Karpas-422 (cell line): ENCODE measurements at regions not wholly inside any gene's neighbourhood (a gene's known extent, or its start where the extent isn't known, plus 50 kb on each side); places are given as distances from the start of the nearest gene placed in this dataset.
"Not testable (repeated sequence)": the region's sequence is repeated elsewhere in the genome, so short reads cannot be mapped to it uniquely, and the experiment has no call there.

Experiments
- DNase-seq: peaks from one replicate; pipeline ENCODE4 v3.0.0-alpha.2; 2015
- H2AFZ ChIP-seq: fragments of 200-600 bp; sonication (generic); 2 replicates; pipeline ENCODE4 v1.6.1; 2014; ENCODE audit warnings: antibody characterized with exemption, low read length, mixed read lengths
- H3K27ac ChIP-seq: fragments of 200-600 bp; sonication (generic); 2 replicates; pipeline ENCODE4 v1.5.1; 2014; ENCODE audit warnings: mild to moderate bottlenecking, low read length, moderate library complexity
- H3K27me3 ChIP-seq: fragments of 200-600 bp; sonication (generic); 2 replicates; pipeline ENCODE4 v1.6.1; 2014; ENCODE audit warnings: low read length, mixed read lengths
- H3K36me3 ChIP-seq: fragments of 200-600 bp; sonication (generic); 2 replicates; pipeline ENCODE4 v1.6.1; 2014; ENCODE audit warnings: low read length, mixed read lengths; ENCODE audit not compliant: insufficient read depth
- H3K4me1 ChIP-seq: fragments of 200-600 bp; sonication (generic); 2 replicates; pipeline ENCODE4 v1.6.1; 2014; ENCODE audit warnings: mild to moderate bottlenecking, low read length, mixed read lengths
- H3K4me2 ChIP-seq: fragments of 200-600 bp; sonication (generic); 2 replicates; pipeline ENCODE4 v1.6.1; 2014; ENCODE audit warnings: low read length, low read depth, mild to moderate bottlenecking; ENCODE audit not compliant: poor library complexity, severe bottlenecking
- H3K4me3 ChIP-seq: fragments of 200-600 bp; sonication (generic); 2 replicates; pipeline ENCODE4 v1.5.1; 2014; ENCODE audit warnings: mild to moderate bottlenecking, antibody characterized with exemption, low read length, mixed read lengths
- H3K79me2 ChIP-seq: fragments of 200-600 bp; sonication (generic); 2 replicates; pipeline ENCODE4 v1.6.1; 2014; ENCODE audit warnings: mild to moderate bottlenecking, low read length, mixed read lengths
- H3K9ac ChIP-seq: fragments of 200-600 bp; sonication (generic); 2 replicates; pipeline ENCODE4 v1.6.0; 2014; ENCODE audit warnings: low read length
- H3K9me2 ChIP-seq: fragments of 200-600 bp; sonication (generic), shearing (Covaris generic); replicated peaks from 2 replicates; pipeline ENCODE4 v1.6.0; 2014; ENCODE audit warnings: mild to moderate bottlenecking, low read length, moderate library complexity; ENCODE audit not compliant: insufficient read depth
- H3K9me3 ChIP-seq: fragments of 300-700, 200-600 bp; sonication (generic); 2 replicates; pipeline ENCODE4 v1.6.1; 2014; ENCODE audit warnings: low read length, mixed read lengths
- H4K20me1 ChIP-seq: fragments of 200-600 bp; sonication (generic); 2 replicates; pipeline ENCODE4 v1.6.1; 2014; ENCODE audit warnings: mild to moderate bottlenecking, antibody characterized with exemption, low read length, low read depth; ENCODE audit not compliant: insufficient read depth

DNA sequence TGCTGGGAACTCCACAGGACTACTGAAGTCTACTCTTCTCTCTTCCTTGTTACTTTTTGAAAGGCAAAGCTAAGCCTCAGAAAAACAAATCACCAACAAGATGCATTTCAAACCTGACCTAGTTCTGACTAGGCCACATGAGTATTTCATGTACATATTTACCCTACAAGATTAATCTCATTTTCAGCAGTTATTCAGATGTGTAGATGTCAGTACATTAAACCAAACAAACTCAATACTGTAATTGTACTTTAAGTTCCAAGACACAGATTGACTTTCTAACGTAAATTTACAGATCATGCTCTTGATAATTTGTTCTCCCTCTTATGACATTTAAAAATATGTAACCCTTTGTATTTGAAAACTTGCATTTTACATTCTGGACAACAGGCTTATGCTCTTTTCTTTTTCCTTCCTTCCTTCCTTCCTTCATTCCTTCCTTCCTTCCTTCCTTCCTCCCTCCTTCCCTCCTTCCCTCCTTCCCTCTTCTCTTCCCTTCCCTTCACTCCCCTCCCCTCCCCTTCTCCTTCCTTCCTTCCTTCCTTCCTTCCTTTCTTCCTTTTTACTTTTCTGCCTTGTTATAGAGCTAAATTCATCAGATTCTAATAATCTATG, 1653.4 kb downstream of the EFNA5 start:
- Histone ChIP-seq H2AFZ (no peak overlapping the region), H3K27ac (no peak overlapping the region), H3K9me3 (peaks cover 26% of the 10 kb centered on the region), H3K4me2 (no peak overlapping the region), H3K27me3 (no peaks in the 10 kb centered on the region), H3K79me2 (no peaks in the 10 kb centered on the region), H3K9me2 (no peaks in the 10 kb centered on the region), H3K4me1 (no peaks in the 10 kb centered on the region), H3K4me3 (no peak overlapping the region), H3K36me3 (no peaks in the 10 kb centered on the region), H3K9ac (no peak overlapping the region), H4K20me1 (no peaks in the 10 kb centered on the region)
- no peak for DNase-seq

DNA sequence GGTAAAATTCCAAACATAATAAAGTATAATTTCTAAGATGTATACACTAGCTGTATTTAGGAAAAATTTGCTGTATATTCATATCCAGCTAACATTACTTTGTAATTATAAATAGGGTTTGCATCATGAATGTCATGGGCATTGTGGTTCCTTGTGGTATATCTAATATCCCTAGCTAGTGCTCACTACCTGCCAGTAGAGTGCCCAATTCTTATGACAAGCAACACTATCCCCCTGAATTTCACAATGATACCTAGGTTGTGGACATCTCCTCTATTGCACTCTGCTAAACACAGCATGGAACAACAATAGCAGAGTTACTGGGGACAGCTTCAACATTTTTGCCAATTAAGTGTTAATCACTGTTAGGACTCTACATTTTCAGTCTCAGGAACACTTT, 1656.5 kb downstream of the EFNA5 start:
- DNase-seq: no peak
- peaks cover 21% of the 10 kb centered on the region for H3K9me3 ChIP-seq
- no peaks in the 10 kb centered on the region for H3K4me1 ChIP-seq
- H3K27me3 ChIP-seq: no peaks in the 10 kb centered on the region
- no peaks in the 10 kb centered on the region for H4K20me1 ChIP-seq
- H3K4me2 ChIP-seq: no peak overlapping the region
- no peaks in the 10 kb centered on the region for H3K9me2 ChIP-seq
- H2AFZ ChIP-seq: no peak overlapping the region
- H3K36me3 ChIP-seq: no peaks in the 10 kb centered on the region
- no peaks in the 10 kb centered on the region for H3K79me2 ChIP-seq
- H3K27ac ChIP-seq: no peak overlapping the region
- H3K4me3 ChIP-seq: no peak overlapping the region
- H3K9ac ChIP-seq: no peak overlapping the region

DNA sequence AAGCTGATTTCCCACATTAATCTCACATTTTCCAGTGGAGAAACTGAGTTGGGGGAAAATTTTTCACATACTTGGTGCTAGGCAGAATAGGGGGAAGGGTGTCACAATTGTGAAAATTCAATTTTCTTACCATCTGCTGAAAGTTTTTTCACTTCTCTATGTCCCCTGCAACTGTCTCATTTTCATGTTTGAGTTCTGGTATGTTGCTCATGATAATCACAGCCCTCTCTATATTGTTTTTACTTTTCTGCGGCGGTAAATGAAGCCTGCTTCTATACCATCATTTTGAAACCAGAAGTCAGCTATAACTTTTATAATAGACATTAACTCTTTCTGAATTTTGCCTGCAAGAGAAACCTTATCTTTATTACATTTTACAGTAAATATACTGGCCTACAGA, 1664.5 kb downstream of the EFNA5 start:
- Histone ChIP-seq H3K9me3 (peaks cover 29% of the 10 kb centered on the region), H3K4me1 (no peaks in the 10 kb centered on the region), H4K20me1 (no peaks in the 10 kb centered on the region), H3K4me3 (no peak overlapping the region), H3K27me3 (no peaks in the 10 kb centered on the region), H3K27ac (no peak overlapping the region), H3K9me2 (no peaks in the 10 kb centered on the region), H3K4me2 (no peak overlapping the region), H3K9ac (no peak overlapping the region), H2AFZ (no peak overlapping the region), H3K36me3 (no peaks in the 10 kb centered on the region), H3K79me2 (no peaks in the 10 kb centered on the region)
- no peak for DNase-seq

DNA sequence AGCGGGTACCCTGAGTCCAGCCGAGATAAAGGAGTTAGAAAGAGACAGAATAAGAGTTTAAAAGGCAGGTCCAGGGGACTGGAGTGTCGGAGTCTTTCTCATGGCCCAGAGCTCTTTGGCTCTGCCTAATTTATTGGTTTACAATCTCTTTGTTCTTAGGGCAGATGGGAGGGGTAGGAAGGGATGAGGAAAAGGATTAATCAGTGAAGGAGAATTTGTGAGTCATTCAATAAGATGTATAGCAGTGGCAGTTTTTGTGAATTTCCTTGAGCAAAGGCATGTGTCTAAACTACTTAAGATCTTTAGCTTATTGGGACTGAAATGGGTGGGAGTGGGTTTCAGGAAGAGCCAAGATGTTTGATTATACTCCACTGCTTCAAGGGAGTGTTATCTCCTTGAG, 1671.7 kb downstream of the EFNA5 start:
- not testable (repeated sequence) for H4K20me1 ChIP-seq, H3K9me2 ChIP-seq, H3K27me3 ChIP-seq, DNase-seq, H3K36me3 ChIP-seq, H3K9ac ChIP-seq, H2AFZ ChIP-seq, H3K4me3 ChIP-seq, H3K4me1 ChIP-seq, H3K4me2 ChIP-seq, H3K27ac ChIP-seq, H3K79me2 ChIP-seq
- H3K9me3 ChIP-seq: peaks cover 24% of the 10 kb centered on the region

DNA sequence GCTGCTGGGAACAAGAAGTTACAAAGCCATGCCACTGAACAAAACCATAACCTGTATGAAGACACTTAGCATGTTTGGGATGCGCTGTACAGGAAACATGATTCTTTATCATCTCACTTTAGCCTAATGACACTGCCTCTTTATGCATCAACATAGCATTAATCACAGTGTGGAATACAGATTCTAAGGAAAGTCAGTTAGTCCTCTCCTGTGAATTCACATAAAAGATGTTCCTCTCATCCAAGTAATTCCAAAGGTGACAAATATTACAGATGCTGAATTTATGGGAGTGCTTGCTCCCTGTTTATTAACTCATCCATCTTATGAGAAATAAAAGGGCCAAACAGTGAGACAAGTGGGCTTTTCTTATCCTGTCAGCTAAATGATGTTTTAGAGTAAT, 1677.7 kb downstream of the EFNA5 start:
- DNase-seq: no peak
- H4K20me1 ChIP-seq: no peaks in the 10 kb centered on the region
- no peak overlapping the region for H3K4me2 ChIP-seq
- H3K9me2 ChIP-seq: no peaks in the 10 kb centered on the region
- no peaks in the 10 kb centered on the region for H3K79me2 ChIP-seq
- H3K4me1 ChIP-seq: no peaks in the 10 kb centered on the region
- no peak overlapping the region for H3K27ac ChIP-seq
- no peaks in the 10 kb centered on the region for H3K36me3 ChIP-seq
- no peak overlapping the region for H2AFZ ChIP-seq
- no peaks in the 10 kb centered on the region for H3K27me3 ChIP-seq
- no peak overlapping the region for H3K4me3 ChIP-seq
- peaks cover 48% of the 10 kb centered on the region for H3K9me3 ChIP-seq
- no peak overlapping the region for H3K9ac ChIP-seq

DNA sequence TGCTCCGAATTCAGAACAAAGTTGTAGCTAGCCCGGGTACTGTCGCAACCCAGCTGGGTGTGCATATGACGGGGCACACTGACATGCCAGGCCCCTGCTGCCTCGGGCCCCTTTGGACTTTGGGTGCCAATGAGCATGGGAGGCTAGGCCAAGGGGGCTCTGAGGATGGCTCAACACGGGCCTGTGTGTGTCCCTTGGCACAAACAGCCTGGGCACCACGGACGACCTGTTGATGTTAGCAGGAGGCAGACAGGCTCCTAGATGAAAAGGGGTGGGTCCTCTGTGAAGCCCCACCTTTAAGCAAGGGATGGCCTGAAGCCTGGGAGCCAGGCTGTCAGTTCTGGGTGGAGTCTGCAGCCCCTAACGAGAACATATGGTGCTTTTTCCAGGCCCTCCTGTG, 1688.2 kb downstream of the EFNA5 start:
- H2AFZ ChIP-seq: no peak overlapping the region
- H4K20me1 ChIP-seq: no peaks in the 10 kb centered on the region
- H3K9me3 ChIP-seq: peaks cover 19% of the 10 kb centered on the region
- H3K4me3 ChIP-seq: no peak overlapping the region
- no peaks in the 10 kb centered on the region for H3K79me2 ChIP-seq
- no peak overlapping the region for H3K9ac ChIP-seq
- H3K4me2 ChIP-seq: no peak overlapping the region
- H3K27ac ChIP-seq: no peak overlapping the region
- DNase-seq: no peak
- no peaks in the 10 kb centered on the region for H3K4me1 ChIP-seq
- H3K9me2 ChIP-seq: no peaks in the 10 kb centered on the region
- no peaks in the 10 kb centered on the region for H3K27me3 ChIP-seq
- no peaks in the 10 kb centered on the region for H3K36me3 ChIP-seq

DNA sequence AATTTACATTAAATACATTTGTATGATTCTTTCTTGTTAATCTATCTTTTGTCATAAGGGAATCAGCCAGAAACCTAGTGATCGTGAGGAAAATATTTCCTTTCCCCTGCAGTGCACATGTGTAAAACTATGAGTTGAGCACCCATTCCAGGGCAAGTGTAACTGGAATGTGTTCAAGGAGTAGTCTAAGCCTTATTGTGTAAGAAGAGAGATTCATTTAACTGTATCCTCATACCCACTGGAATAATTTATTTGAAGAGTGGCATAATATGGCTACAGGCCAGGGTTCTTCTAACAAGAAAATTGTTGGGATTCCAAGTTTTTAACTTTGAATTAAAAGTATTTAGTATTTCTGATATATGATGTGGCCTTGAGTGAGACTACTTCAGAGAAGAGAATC, 1692.7 kb downstream of the EFNA5 start:
- H3K79me2 ChIP-seq: no peaks in the 10 kb centered on the region
- H3K36me3 ChIP-seq: no peaks in the 10 kb centered on the region
- H3K27ac ChIP-seq: no peak overlapping the region
- H3K27me3 ChIP-seq: no peaks in the 10 kb centered on the region
- no peak overlapping the region for H3K4me3 ChIP-seq
- H2AFZ ChIP-seq: no peak overlapping the region
- H4K20me1 ChIP-seq: no peaks in the 10 kb centered on the region
- DNase-seq: no peak
- H3K9ac ChIP-seq: no peak overlapping the region
- peaks cover 25% of the 10 kb centered on the region for H3K9me3 ChIP-seq
- H3K4me1 ChIP-seq: no peaks in the 10 kb centered on the region
- no peaks in the 10 kb centered on the region for H3K9me2 ChIP-seq
- H3K4me2 ChIP-seq: no peak overlapping the region

DNA sequence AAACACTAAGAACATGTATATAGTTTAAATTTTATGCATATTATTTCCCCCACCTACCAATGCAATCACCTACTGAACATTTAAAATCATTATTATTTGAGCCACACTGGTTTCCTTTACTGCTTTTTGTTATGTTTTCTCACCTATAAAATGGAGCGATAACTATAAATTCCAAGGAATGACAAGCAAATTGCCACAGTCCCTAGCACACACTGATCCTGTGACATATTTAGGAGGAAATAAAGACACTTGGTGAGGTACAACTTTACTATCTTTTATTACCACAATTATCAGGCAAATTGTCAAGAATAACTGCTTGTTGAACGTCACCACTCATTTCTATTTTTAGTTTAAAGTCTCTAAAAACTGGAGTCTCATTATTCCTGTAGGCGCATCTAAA, 1693.6 kb downstream of the EFNA5 start:
- no peak overlapping the region for H3K4me2 ChIP-seq
- H3K79me2 ChIP-seq: no peaks in the 10 kb centered on the region
- no peak overlapping the region for H3K4me3 ChIP-seq
- no peaks in the 10 kb centered on the region for H3K4me1 ChIP-seq
- no peak for DNase-seq
- H2AFZ ChIP-seq: no peak overlapping the region
- no peak overlapping the region for H3K9ac ChIP-seq
- H3K27ac ChIP-seq: no peak overlapping the region
- no peaks in the 10 kb centered on the region for H3K9me2 ChIP-seq
- H3K27me3 ChIP-seq: no peaks in the 10 kb centered on the region
- peaks cover 21% of the 10 kb centered on the region for H3K9me3 ChIP-seq
- no peaks in the 10 kb centered on the region for H3K36me3 ChIP-seq
- no peaks in the 10 kb centered on the region for H4K20me1 ChIP-seq

DNA sequence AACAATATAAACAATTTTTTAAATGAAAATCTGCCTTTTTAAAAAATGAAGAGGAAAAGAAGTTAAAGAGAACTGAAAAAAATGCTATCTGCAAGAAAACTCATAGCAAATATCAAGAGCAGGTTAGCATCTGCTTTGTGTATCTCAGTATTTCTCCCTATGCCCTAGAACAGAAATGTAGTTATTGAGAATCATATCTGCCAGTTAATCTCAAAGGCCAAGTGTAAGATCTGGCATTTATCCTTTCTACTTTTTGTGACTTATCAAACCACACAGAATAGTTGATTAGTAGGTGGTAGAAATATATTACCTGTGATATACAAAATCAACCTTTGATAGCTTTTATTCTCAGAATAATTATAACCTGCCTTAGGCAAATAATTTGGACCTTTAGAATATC, 1699.8 kb downstream of the EFNA5 start:
- H3K9ac ChIP-seq: no peak overlapping the region
- H3K79me2 ChIP-seq: no peaks in the 10 kb centered on the region
- no peak overlapping the region for H2AFZ ChIP-seq
- H3K9me2 ChIP-seq: no peaks in the 10 kb centered on the region
- H3K36me3 ChIP-seq: no peaks in the 10 kb centered on the region
- H4K20me1 ChIP-seq: no peaks in the 10 kb centered on the region
- no peaks in the 10 kb centered on the region for H3K4me1 ChIP-seq
- H3K27me3 ChIP-seq: no peaks in the 10 kb centered on the region
- DNase-seq: no peak
- H3K27ac ChIP-seq: no peak overlapping the region
- peaks cover 14% of the 10 kb centered on the region for H3K9me3 ChIP-seq
- H3K4me2 ChIP-seq: no peak overlapping the region
- H3K4me3 ChIP-seq: no peak overlapping the region
